Fibroblast of villous mesenchyme (primary cell): ENCODE measurements at regions not wholly inside any gene's neighbourhood (a gene's known extent, or its start where the extent isn't known, plus 50 kb on each side); places are given as distances from the start of the nearest gene placed in this dataset.
"Not testable (repeated sequence)": the region's sequence is repeated elsewhere in the genome, so short reads cannot be mapped to it uniquely, and the experiment has no call there.

Experiments used
- DNase-seq: peaks from one replicate; pipeline ENCODE4 v3.0.0-alpha.2; 2010; ENCODE audit warnings: low read depth
- H3K4me3 ChIP-seq: 2 replicates; pipeline ENCODE4 v1.5.1; 2011; ENCODE audit warnings: low read depth, mild to moderate bottlenecking, low read length
- CTCF ChIP-seq: IDR thresholded peaks from 2 replicates; pipeline ENCODE4 v1.5.1; 2012; ENCODE audit warnings: low read depth, mild to moderate bottlenecking, low read length; ENCODE audit not compliant: insufficient read depth

- H3K4me3 ChIP-seq = no peak overlapping the region
- no peak for TF ChIP-seq CTCF
- peak; percentile 96 for DNase-seq
Measured at GRCh38 chr7:19561121-19561805, 147.6 kb downstream of the POLR1F start.

DNA sequence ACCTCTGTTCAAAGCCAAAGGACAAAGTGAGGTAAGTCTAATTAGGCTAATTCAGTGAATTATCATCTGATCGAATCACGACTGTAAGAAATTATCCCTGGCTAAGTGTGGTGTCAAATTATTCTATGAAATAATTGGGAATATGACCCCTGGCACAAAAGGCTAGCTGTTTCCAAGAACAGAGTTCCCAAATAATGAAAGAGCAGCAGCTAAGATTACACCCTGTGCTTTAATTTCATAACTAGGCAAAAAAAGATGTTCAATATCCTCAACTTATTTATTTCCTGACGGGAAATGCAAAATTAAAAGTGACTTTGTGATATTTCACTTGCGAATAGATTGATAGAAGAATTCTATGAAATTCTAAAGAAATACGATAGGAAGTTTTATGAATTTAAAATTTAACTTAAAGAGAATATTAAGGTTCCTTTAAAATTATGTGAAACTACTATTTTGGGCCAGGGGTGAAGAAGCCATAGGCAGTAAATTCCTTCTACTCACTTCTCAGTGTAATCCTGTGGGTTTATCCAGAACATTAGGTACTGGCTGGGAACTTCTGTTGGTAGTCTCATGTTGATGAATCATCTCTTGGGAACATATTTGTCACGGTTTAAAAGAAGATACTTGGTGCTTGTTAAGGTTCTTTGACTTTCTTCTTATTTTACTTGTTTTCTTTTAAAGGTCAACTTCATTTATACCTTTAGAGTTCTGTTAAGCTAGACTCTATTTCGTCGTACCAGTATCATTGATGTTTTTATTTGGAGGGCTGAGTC is 148.5 kb downstream of the POLR1F start:
- DNase-seq = peak; percentile 97
- peak overlapping the region; percentile 29 for H3K4me3 ChIP-seq
- TF ChIP-seq CTCF = no peak

- no peak for TF ChIP-seq CTCF
- DNase-seq = peak; percentile 92
- no peak overlapping the region for H3K4me3 ChIP-seq
Measured at GRCh38 chr7:19558527-19558926, 150.3 kb downstream of the POLR1F start.

DNA sequence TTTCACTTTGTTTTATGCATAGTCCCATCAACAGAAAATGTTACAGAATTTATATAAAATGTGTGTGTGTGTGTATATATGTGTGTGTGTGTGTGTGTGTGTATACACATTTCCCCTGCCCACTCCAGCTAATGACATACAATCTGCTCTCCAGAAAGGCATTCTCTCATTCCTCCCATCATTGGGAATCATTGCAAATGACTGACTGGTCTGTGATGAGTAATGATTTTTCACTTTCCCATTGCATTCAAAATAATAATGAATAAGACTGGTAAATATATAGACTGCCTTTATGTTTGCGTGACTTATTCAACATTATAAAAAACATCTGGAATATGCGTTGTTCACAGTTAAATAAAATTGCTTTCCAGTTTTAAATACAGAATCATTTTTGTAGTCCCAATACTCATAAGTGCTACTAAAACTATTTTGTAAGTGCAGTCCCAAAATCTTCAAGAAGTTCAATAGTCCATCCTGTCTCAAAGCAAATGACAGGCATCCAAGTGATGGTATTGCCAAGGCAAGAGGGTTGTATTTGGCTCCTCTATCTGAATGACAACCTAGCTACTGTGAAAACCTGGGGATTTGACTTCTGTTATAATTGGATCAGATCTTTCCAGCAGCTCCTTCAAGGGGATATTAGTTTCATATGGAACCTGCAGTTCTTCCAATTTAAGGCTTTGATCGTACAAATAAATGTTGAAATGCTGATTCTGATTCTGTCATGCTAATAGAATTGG is 150.9 kb downstream of the POLR1F start:
- DNase-seq = no peak
- H3K4me3 ChIP-seq = no peak overlapping the region
- no peak for TF ChIP-seq CTCF

- no peak overlapping the region for H3K4me3 ChIP-seq
- TF ChIP-seq CTCF = no peak
- DNase-seq = no peak
Measured at GRCh38 chr7:19554581-19554980, 154.3 kb downstream of the POLR1F start.

DNA sequence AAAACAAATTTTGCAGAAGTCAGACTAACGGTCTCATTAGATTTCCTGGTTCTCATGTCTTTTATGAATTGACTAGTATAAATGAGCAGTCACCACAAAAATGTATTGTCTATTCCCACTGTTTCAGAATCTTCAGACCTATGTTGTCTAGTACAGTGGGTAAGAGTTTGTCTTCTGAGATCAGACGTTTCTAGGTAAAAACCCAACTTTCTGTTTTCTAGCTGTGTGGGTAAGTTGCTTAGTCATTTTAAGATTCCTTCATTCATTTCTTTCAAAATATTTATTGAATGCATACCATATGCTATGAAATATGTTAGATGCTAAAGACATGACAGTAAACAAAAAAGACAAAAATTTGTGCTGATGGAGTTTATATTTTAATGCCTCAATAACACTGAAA is 156.3 kb downstream of the POLR1F start:
- DNase-seq = no peak
- no peak for TF ChIP-seq CTCF

GRCh38 chr7:19549246-19549645 is 159.6 kb downstream of the POLR1F start:
- DNase-seq, H3K4me3 ChIP-seq: not testable (repeated sequence)

More for the DNA sequence above, 156.3 kb downstream of the POLR1F start:
- no peak overlapping the region for H3K4me3 ChIP-seq
